CD14-positive monocyte (primary cell): ENCODE measurements at regions not wholly inside any gene's neighbourhood (a gene's known extent, or its start where the extent isn't known, plus 50 kb on each side); places are given as distances from the start of the nearest gene placed in this dataset.

Experiments used
- DNase-seq, 3 donors: peaks; one replicate each; pipeline ENCODE4 v3.0.0-alpha.2; 2011 to 2022
- H2AFZ ChIP-seq: 2 replicates; pipeline ENCODE4 v1.6.0; 2012; ENCODE audit warnings: mild to moderate bottlenecking, low read depth, low read length, inconsistent platforms; ENCODE audit not compliant: insufficient read depth, poor library complexity, severe bottlenecking
- H3K27ac ChIP-seq, 2 donors: 1 replicate in 1 of 2; 2 replicates in 1 of 2; pipeline ENCODE4 v1.5.1; 2012 to 2013; ENCODE audit warnings: low read length in 2 of 2, control low read depth in 1 of 2, inconsistent platforms in 1 of 2, low read depth in 1 of 2, mild to moderate bottlenecking in 1 of 2
- H3K27me3 ChIP-seq, 2 donors: one replicate each; pipeline versions ENCODE4 v1.6.0 to v1.6.1; 2011 to 2013; ENCODE audit warnings: low read length in 2 of 2; ENCODE audit not compliant: control insufficient read depth in 2 of 2, insufficient read depth in 2 of 2
- H3K36me3 ChIP-seq, 2 donors: replicated peaks in 1 of 2; 1 replicate in 1 of 2; 2 replicates in 1 of 2; pipeline versions ENCODE4 v1.5.1 to v1.6.1; 2012 to 2013; ENCODE audit warnings: low read length in 2 of 2, control low read depth in 1 of 2, inconsistent platforms in 1 of 2, mild to moderate bottlenecking in 1 of 2; ENCODE audit not compliant: insufficient read depth in 2 of 2, control insufficient read depth in 1 of 2
- H3K4me1 ChIP-seq, 2 donors: 1 replicate in 1 of 2; 2 replicates in 1 of 2; pipeline versions ENCODE4 v1.5.1 to v1.6.1; 2012 to 2013; ENCODE audit warnings: low read length in 2 of 2, control low read depth in 1 of 2, inconsistent platforms in 1 of 2, mild to moderate bottlenecking in 1 of 2, moderate library complexity in 1 of 2; ENCODE audit not compliant: insufficient read depth in 2 of 2, control insufficient read depth in 1 of 2
- H3K4me2 ChIP-seq: replicated peaks from 2 replicates; pipeline ENCODE3; 2012; ENCODE audit warnings: low read length, moderate library complexity, mild to moderate bottlenecking; ENCODE audit not compliant: poor library complexity, severe bottlenecking; ENCODE audit errors: extremely low read depth
- H3K4me3 ChIP-seq, 3 experiments: fragments of 200-600 bp in 1 of 3; sonication (generic) in 1 of 3; replicated peaks in 1 of 3; 1 replicate in 2 of 3; 2 replicates in 1 of 3; pipeline ENCODE4 v1.5.1; 2011 to 2013; ENCODE audit warnings: low read length in 3 of 3, mild to moderate bottlenecking in 3 of 3, control low read depth in 2 of 3, low read depth in 2 of 3, inconsistent platforms in 1 of 3, moderate library complexity in 1 of 3
- H3K79me2 ChIP-seq: 2 replicates; pipeline ENCODE4 v1.6.0; 2012; ENCODE audit warnings: mild to moderate bottlenecking, control low read depth, inconsistent platforms, low read length, moderate library complexity; ENCODE audit not compliant: insufficient read depth
- H3K9ac ChIP-seq: 2 replicates; pipeline ENCODE4 v1.6.0; 2017; ENCODE audit warnings: low read length, mild to moderate bottlenecking; ENCODE audit not compliant: insufficient read depth, poor library complexity, severe bottlenecking
- H3K9me3 ChIP-seq, 2 donors: replicated peaks in 1 of 2; 1 replicate in 1 of 2; 2 replicates in 1 of 2; pipeline versions ENCODE4 v1.5.1 to v1.6.1; 2012 to 2013; ENCODE audit warnings: low read length in 2 of 2, control low read depth in 1 of 2; ENCODE audit not compliant: control insufficient read depth in 1 of 2, insufficient read depth in 1 of 2
- H4K20me1 ChIP-seq: 2 replicates; pipeline ENCODE4 v1.6.0; 2012; ENCODE audit warnings: mild to moderate bottlenecking, low read length, control low read depth, moderate library complexity; ENCODE audit not compliant: insufficient read depth
- H3K27ac Mint-ChIP-seq, 7 donors: one replicate each; pipeline ENCODE4 v1.8.0; 2020; ENCODE audit warnings: mild to moderate bottlenecking in 7 of 7, mixed read lengths in 7 of 7, moderate library complexity in 6 of 7, inconsistent platforms in 2 of 7
- H3K27me3 Mint-ChIP-seq, 3 donors: one replicate each; pipeline ENCODE4 v1.8.0; 2021 to 2022; ENCODE audit warnings: low read depth in 3 of 3, mild to moderate bottlenecking in 3 of 3, mixed read lengths in 3 of 3, moderate library complexity in 3 of 3, inconsistent platforms in 1 of 3
- H3K36me3 Mint-ChIP-seq, 2 donors: one replicate each; pipeline ENCODE4 v1.8.0; 2020; ENCODE audit warnings: mixed read lengths in 2 of 2, inconsistent platforms in 1 of 2, mild to moderate bottlenecking in 1 of 2
- H3K4me1 Mint-ChIP-seq: one replicate; pipeline ENCODE4 v1.8.0; 2020; ENCODE audit warnings: mild to moderate bottlenecking, mixed read lengths
- H3K4me3 Mint-ChIP-seq, 2 donors: one replicate each; pipeline ENCODE4 v1.8.0; 2020; ENCODE audit warnings: mild to moderate bottlenecking in 2 of 2, mixed read lengths in 2 of 2, moderate library complexity in 1 of 2
- H3K9me3 Mint-ChIP-seq, 7 donors: one replicate each; pipeline ENCODE4 v1.8.0; 2020 to 2022; ENCODE audit warnings: mixed read lengths in 7 of 7, mild to moderate bottlenecking in 6 of 7, moderate library complexity in 6 of 7, inconsistent platforms in 2 of 7
- CTCF ChIP-seq: fragments of 200-600 bp; IDR thresholded peaks from one replicate; pipeline ENCODE4 v1.8.0; 2022; ENCODE audit warnings: antibody characterized with exemption, mild to moderate bottlenecking
- WGBS: methylation state at CpG from one replicate; pipeline ENCODE4 v1.1.5; 2013; ENCODE audit warnings: missing lambda C conversion rate; ENCODE audit not compliant: insufficient coverage; 5-methylcytosine and 5-hydroxymethylcytosine counted together
- intact Hi-C, 2 donors: fragments of 100-400 bp; cut with micrococcal nuclease; formaldehyde crosslinking; loops; one replicate each; pipeline versions ENCODE4 v1.15.0 to v1.15.1; 2023

GRCh38 chr3:87873136-87873535 is 185.7 kb downstream of the CGGBP1 start:
- Histone ChIP-seq H4K20me1 (no peaks in the 10 kb centered on the region), H3K4me1 (no peaks in the 10 kb centered on the region), H3K36me3 (no peaks in the 10 kb centered on the region), H3K27me3 (no peaks in the 10 kb centered on the region), H3K9me3 (peaks cover 0 to 6% of the 10 kb centered on the region in 2 donors), H3K9ac (no peak overlapping the region), H3K79me2 (no peaks in the 10 kb centered on the region), H3K4me2 (no peak overlapping the region), H2AFZ (no peak overlapping the region), H3K4me3 (no peak overlapping the region), H3K27ac (no peak overlapping the region)
- H3K36me3 Mint-ChIP-seq = no peaks in the 10 kb centered on the region
- no peaks in the 10 kb centered on the region for H3K4me1 Mint-ChIP-seq
- DNase-seq = no peak
- intact Hi-C loops = no loop called here
- 100% methylated on average over 1 of the region's 1 CpG for WGBS
- TF ChIP-seq CTCF = no peak
- peaks cover 0 to 1% (median 0%) of the 10 kb centered on the region in 3 donors for H3K27me3 Mint-ChIP-seq
- H3K4me3 Mint-ChIP-seq = no peak overlapping the region
- H3K9me3 Mint-ChIP-seq = peaks cover 3 to 31% (median 25%) of the 10 kb centered on the region in 7 donors
- no peak overlapping the region for H3K27ac Mint-ChIP-seq

GRCh38 chr3:87867001-87867400 is 191.8 kb downstream of the CGGBP1 start:
- Histone ChIP-seq H3K4me3 (no peak overlapping the region), H3K9me3 (peaks cover 0 to 6% of the 10 kb centered on the region in 2 donors), H4K20me1 (no peaks in the 10 kb centered on the region), H3K27ac (no peak overlapping the region), H2AFZ (no peak overlapping the region), H3K4me1 (no peaks in the 10 kb centered on the region), H3K36me3 (no peaks in the 10 kb centered on the region), H3K4me2 (no peak overlapping the region), H3K27me3 (no peaks in the 10 kb centered on the region), H3K9ac (no peak overlapping the region), H3K79me2 (no peaks in the 10 kb centered on the region)
- Mint-ChIP-seq H3K27me3 (no peaks in the 10 kb centered on the region), H3K4me1 (no peaks in the 10 kb centered on the region), H3K9me3 (peaks cover 6 to 19% (median 13%) of the 10 kb centered on the region in 7 donors), H3K4me3 (no peak overlapping the region), H3K36me3 (no peaks in the 10 kb centered on the region), H3K27ac (no peak overlapping the region)
- WGBS = no CpG with 5 or more reads among the region's 2 CpGs
- TF ChIP-seq CTCF = no peak
- DNase-seq = no peak
- intact Hi-C loops = no loop called here
